GM10266 (cell line): ENCODE measurements at regions not wholly inside any gene's neighbourhood (a gene's known extent, or its start where the extent isn't known, plus 50 kb on each side); places are given as distances from the start of the nearest gene placed in this dataset.

ENCODE experiments used
- DNase-seq: peaks from one replicate; pipeline ENCODE4 v3.0.0; 2012; ENCODE audit errors: extremely low spot score
- TF ChIP-seq, protein P1 (sequence below): IDR thresholded peaks from 2 replicates; pipeline ENCODE4 v1.5.1; 2012; ENCODE audit warnings: mild to moderate bottlenecking, low read depth; ENCODE audit not compliant: control insufficient read depth, insufficient read depth; ENCODE audit errors: missing control alignments

DNA sequence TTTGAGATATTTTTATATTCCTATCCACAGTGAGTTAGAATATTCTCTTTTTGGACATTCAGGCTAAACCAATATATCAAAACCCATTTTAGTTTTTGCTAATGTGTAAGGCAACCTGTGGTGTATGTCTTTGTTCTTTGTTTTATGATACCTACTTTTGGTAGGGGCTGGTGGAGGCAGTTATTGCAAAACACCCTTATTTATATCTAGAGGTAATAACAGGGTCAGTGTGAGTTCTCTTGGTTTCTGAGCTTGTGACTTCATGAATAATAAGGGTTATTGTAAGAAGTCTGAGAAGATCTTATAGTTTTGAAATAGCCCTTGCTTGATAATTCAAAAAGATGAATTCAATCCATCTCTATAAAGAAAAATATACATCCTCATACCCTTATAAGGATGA lies 235.1 kb upstream of the LRIG3 start:
- TF ChIP-seq, protein P1, sequence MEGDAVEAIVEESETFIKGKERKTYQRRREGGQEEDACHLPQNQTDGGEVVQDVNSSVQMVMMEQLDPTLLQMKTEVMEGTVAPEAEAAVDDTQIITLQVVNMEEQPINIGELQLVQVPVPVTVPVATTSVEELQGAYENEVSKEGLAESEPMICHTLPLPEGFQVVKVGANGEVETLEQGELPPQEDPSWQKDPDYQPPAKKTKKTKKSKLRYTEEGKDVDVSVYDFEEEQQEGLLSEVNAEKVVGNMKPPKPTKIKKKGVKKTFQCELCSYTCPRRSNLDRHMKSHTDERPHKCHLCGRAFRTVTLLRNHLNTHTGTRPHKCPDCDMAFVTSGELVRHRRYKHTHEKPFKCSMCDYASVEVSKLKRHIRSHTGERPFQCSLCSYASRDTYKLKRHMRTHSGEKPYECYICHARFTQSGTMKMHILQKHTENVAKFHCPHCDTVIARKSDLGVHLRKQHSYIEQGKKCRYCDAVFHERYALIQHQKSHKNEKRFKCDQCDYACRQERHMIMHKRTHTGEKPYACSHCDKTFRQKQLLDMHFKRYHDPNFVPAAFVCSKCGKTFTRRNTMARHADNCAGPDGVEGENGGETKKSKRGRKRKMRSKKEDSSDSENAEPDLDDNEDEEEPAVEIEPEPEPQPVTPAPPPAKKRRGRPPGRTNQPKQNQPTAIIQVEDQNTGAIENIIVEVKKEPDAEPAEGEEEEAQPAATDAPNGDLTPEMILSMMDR: no peak
- DNase-seq: no peak

DNA sequence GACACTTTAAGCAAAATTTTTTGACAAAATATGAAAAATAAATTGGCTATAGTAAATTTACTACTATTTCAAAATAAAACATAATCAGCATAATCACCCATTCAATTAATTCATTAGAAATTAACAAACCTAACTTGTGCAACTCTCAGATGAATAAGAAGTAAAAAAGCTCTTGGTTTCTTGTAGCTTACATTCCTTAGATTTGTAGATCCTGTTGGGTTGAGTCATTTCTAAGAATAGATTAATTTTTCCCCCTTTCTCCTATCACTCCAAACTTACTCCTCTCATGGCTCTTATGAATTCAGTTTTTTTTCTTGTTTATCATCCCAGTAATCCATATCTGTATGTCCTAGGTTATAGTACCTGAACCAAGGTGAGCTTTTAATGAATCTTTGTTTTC lies 230.9 kb upstream of the LRIG3 start:
- TF ChIP-seq, protein P1: no peak
- DNase-seq: no peak

GRCh38 chr12:59149995-59150642 lies 229.8 kb upstream of the LRIG3 start:
- peak; percentile 28 for DNase-seq
- TF ChIP-seq, protein P1: peak; percentile 95

DNA sequence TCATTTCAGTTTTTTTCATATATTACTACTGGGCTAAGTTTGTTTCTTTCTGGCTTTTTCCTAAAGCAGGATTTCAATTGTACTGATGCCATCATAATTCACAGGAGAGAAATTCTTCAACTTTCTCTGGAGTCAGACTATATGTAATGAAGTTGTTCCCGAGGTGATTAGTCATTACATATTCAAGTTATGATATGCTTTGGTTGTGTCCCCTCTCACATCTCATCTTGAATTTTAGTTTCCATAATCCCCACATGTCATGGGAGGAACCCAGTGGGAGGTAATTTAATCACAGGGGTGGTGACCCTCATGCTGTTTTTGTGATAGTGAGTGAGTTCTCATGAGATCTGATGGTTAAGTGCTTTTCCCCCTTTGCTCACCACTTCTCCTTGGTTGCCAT lies 227.5 kb upstream of the LRIG3 start:
- TF ChIP-seq, protein P1: no peak
- DNase-seq: no peak

DNA sequence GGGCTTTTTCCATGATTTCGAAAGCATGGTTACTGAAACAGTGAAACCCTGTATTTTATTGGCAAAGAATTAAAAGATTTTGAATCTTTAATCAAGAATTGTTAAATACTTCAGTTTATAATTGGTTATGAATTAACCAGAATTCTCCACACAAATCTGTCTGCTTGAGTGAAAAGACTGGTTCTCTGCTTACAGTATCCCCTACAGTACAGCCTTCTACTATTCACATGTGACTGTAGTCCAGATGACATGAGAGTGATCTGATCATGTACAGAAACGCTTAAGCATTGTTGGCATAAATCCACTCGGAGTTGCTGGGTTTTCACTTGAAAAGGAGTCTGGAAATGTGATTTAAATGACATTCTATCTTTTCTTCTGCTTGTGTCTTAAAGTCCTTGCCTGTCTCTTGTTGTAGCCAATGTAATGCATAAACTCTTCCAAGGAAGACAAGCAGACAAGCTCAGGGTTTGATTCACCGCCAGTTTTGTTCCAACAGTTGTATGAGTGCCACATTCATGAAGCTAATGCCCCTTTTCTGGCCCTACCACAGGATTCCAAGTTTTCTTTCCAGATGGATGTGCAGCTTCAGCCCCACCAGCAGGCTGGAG lies 222.0 kb upstream of the LRIG3 start:
- TF ChIP-seq, protein P1: no peak
- DNase-seq: no peak

DNA sequence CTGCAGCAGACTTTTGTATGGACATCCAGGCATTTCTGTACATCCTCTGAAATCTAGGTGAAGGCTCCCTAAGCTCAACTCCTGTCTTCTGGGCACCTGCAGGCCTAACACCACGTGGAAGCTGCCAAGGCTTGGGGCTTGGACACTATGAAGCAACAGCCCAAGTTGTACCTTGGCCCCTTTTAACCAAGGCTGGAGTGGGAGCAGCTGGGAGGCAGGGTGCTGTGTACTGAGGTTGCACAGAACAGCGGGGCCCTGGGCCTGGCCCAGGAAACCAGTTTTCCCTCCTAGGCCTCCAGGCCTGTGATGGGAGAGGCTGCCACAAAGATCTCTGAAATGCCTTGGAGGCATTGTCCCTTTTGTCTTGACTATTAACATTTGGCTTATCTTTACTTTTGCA lies 214.4 kb upstream of the LRIG3 start:
- no peak for DNase-seq
- TF ChIP-seq, protein P1: no peak

DNA sequence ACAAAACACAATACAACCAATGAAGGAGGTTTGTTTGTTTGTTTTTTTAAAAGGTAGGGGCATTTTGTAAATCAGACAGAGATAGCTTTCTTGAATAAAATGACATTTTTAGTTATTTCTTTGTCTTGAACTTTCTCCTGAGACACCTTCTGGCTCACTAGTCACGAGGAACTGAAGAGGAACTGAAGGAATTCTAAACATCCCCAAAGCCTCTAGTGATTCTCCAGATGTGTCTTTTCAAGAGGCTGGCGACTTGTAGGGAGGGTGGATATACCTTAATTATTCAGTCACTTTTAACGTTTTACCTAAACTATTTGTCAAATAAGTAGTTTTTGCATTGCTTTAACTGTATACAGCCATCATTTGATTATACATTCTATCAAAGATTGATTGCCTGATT lies 211.2 kb upstream of the LRIG3 start:
- TF ChIP-seq, protein P1: no peak
- no peak for DNase-seq
